ENCODE measurements at regions not wholly inside any gene's neighbourhood (a gene's known extent, or its start where the extent isn't known, plus 50 kb on each side); places are given as distances from the start of the nearest gene placed in this dataset.

DNA sequence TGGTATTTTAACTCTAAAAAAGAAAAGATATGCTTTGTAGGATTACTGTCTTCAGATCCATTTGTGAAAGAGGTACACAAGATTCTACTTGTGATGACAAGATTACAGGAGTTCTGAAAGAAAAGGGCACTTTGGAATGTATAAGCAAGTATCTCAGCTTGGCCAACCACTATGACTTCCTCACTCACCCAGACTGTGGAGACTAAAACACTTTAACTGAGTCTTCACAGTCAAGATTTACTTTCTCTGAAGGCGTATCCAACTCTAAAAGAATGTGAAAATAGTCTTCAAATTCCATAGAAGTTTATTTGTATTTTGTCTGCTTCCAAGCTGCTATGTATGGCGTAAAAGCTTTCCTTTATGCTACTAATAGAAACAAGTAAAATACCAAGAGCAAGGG is 76.1 kb upstream of the SRRM3 start:
- Histone ChIP-seq H3K4me2 (ENCODE audit: insufficient read depth, insufficient read length, low read length) (no peak overlapping the region), H3K79me2 (ENCODE audit: insufficient read depth, low read length) (no peaks in the 10 kb centered on the region), H4K8ac (replicated peaks; ENCODE audit: insufficient read length, low read depth, low read length) (no peak overlapping the region), H3K56ac (ENCODE audit: insufficient read length, low read depth, low read length) (no peak overlapping the region), H3K23me2 (ENCODE audit: insufficient read length, low read depth, low read length, poor library complexity, severe bottlenecking) (no peaks in the 10 kb centered on the region), H2BK20ac (ENCODE audit: low read depth, low read length, poor library complexity, severe bottlenecking) (no peak overlapping the region), H3T11ph (ENCODE audit: low read length) (no peak overlapping the region), H4K91ac (ENCODE audit: insufficient read length, low read depth, low read length) (no peak overlapping the region), H2AFZ (ENCODE audit: low read length) (no peak overlapping the region), H2BK15ac (ENCODE audit: low read depth, low read length) (no peak overlapping the region), H2BK5ac (ENCODE audit: insufficient read length, low read length) (no peak overlapping the region), H2BK120ac (ENCODE audit: low read depth, low read length, poor library complexity, severe bottlenecking) (no peak overlapping the region), H3K79me1 (ENCODE audit: insufficient read depth, low read depth, low read length, poor library complexity, severe bottlenecking) (no peaks in the 10 kb centered on the region), H3K27ac (ENCODE audit: insufficient read length, low read depth, low read length) (no peak overlapping the region), H2AK5ac (ENCODE audit: insufficient read length, low read length) (no peak overlapping the region), H3K23ac (ENCODE audit: insufficient read length, low read depth, low read length) (no peak overlapping the region), H3K4me1 (ENCODE audit: insufficient read depth, low read length) (no peaks in the 10 kb centered on the region), H3K4ac (ENCODE audit: low read depth, low read length) (no peak overlapping the region), H3K9me3 (ENCODE audit: control insufficient read depth, low read depth, low read length) (no peaks in the 10 kb centered on the region), H4K5ac (ENCODE audit: insufficient read length, low read depth, low read length) (no peak overlapping the region), H2BK12ac (ENCODE audit: insufficient read length, low read depth, low read length) (no peak overlapping the region), H3K14ac (ENCODE audit: insufficient read depth, low read length) (no peak overlapping the region), H3K27me3 (ENCODE audit: insufficient read depth, low read length) (no peaks in the 10 kb centered on the region), H3K18ac (ENCODE audit: insufficient read length, low read depth, low read length) (no peak overlapping the region), H4K20me1 (ENCODE audit: control insufficient read depth, insufficient read depth, insufficient read length) (no peaks in the 10 kb centered on the region), H3K9ac (ENCODE audit: extremely low read depth, insufficient read length, low read length) (no peak overlapping the region)
- TF ChIP-seq, protein P1, sequence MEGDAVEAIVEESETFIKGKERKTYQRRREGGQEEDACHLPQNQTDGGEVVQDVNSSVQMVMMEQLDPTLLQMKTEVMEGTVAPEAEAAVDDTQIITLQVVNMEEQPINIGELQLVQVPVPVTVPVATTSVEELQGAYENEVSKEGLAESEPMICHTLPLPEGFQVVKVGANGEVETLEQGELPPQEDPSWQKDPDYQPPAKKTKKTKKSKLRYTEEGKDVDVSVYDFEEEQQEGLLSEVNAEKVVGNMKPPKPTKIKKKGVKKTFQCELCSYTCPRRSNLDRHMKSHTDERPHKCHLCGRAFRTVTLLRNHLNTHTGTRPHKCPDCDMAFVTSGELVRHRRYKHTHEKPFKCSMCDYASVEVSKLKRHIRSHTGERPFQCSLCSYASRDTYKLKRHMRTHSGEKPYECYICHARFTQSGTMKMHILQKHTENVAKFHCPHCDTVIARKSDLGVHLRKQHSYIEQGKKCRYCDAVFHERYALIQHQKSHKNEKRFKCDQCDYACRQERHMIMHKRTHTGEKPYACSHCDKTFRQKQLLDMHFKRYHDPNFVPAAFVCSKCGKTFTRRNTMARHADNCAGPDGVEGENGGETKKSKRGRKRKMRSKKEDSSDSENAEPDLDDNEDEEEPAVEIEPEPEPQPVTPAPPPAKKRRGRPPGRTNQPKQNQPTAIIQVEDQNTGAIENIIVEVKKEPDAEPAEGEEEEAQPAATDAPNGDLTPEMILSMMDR (conservative IDR thresholded peaks at IDR 0.05), result no peak
- Mint-ChIP-seq H3K9me3 (no peaks in the 10 kb centered on the region), H3K4me3 (no peak overlapping the region), H3K27me3 (ENCODE audit: low read depth) (no peaks in the 10 kb centered on the region; the same call in 1 of the 2 replicates), H3K4me1 (peaks cover 10 to 28% of the 10 kb centered on the region in 2 experiments), H3K27ac (no peak overlapping the region; a peak in 1 of 7 replicates), H3K36me3 (ENCODE audit: insufficient read depth in 1 of 3, low read depth in 3 of 3) (no peaks in the 10 kb centered on the region)
- no CpG with 5 or more reads among the region's 2 CpGs for WGBS (ENCODE audit: extremely low coverage, insufficient read length, low lambda C conversion rate)
- no peak for DNase-seq
